Fibroblast of mammary gland (primary cell): ENCODE measurements at regions not wholly inside any gene's neighbourhood (a gene's known extent, or its start where the extent isn't known, plus 50 kb on each side); places are given as distances from the start of the nearest gene placed in this dataset.

Experiments
- DNase-seq: peaks from one replicate; pipeline ENCODE4 v3.0.0-alpha.2; 2010; ENCODE audit warnings: low read depth
- H3K4me3 ChIP-seq: 2 replicates; pipeline ENCODE4 v1.5.1; 2011; ENCODE audit warnings: low read depth, mild to moderate bottlenecking, low read length, moderate library complexity; ENCODE audit not compliant: control insufficient read depth
- CTCF ChIP-seq: conservative IDR thresholded peaks from 2 replicates; pipeline ENCODE4 v1.5.1; 2011; ENCODE audit warnings: low read depth, low read length, inconsistent platforms; ENCODE audit not compliant: control insufficient read depth, insufficient read depth

- DNase-seq = no peak
- no peak for TF ChIP-seq CTCF
- H3K4me3 ChIP-seq = no peak overlapping the region
Measured at GRCh38 chr15:98164986-98165385, 204.5 kb downstream of the ARRDC4 start.

GRCh38 chr15:98167722-98168268 lies 207.3 kb downstream of the ARRDC4 start:
- no peak for DNase-seq
- TF ChIP-seq CTCF = no peak
- no peak overlapping the region for H3K4me3 ChIP-seq

- TF ChIP-seq CTCF = no peak
- H3K4me3 ChIP-seq = no peak overlapping the region
- DNase-seq = no peak
Measured at GRCh38 chr15:98169551-98169950, 209.0 kb downstream of the ARRDC4 start.

GRCh38 chr15:98174286-98174685 lies 213.8 kb downstream of the ARRDC4 start:
- H3K4me3 ChIP-seq = no peak overlapping the region
- TF ChIP-seq CTCF = no peak
- no peak for DNase-seq

GRCh38 chr15:98174841-98175240 lies 214.3 kb downstream of the ARRDC4 start:
- H3K4me3 ChIP-seq = no peak overlapping the region
- TF ChIP-seq CTCF = no peak
- DNase-seq = no peak

GRCh38 chr15:98177966-98178592 lies 217.6 kb downstream of the ARRDC4 start:
- DNase-seq = peak; percentile 73
- no peak overlapping the region for H3K4me3 ChIP-seq
- TF ChIP-seq CTCF = peak; percentile 87
